ENCODE measurements at regions not wholly inside any gene's neighbourhood (a gene's known extent, or its start where the extent isn't known, plus 50 kb on each side); places are given as distances from the start of the nearest gene placed in this dataset.

GRCh38 chr9:107119735-107120134, 163.3 kb upstream of the RAD23B start:
- Histone ChIP-seq H3K4me1 (peaks cover 10 to 13% of the 10 kb centered on the region in 2 donors), H3K27ac (no peak overlapping the region), H3K27me3 (no peaks in the 10 kb centered on the region), H3K9me3 (no peaks in the 10 kb centered on the region), H3K36me3 (no peaks in the 10 kb centered on the region), H3K4me3 (no peak overlapping the region)
- in situ Hi-C loops (cut with MboI; ENCODE audit: low sequenced_read_pairs in 4 of 4) (no loop called here), intact Hi-C loops (cut with DNase I; ENCODE audit: low total_unique reads) (no loop called here)
- ATAC-seq (no peak), DNase-seq (no peak)
- TF ChIP-seq POLR2A (IDR thresholded peaks at IDR 0.05) (no peak), CTCF (IDR thresholded peaks at IDR 0.05 in 4 of 5, conservative IDR thresholded peaks at IDR 0.05 in 1 of 5) (no peak)

- in situ Hi-C loops (cut with MboI; ENCODE audit: low sequenced_read_pairs in 4 of 4) (no loop called here), intact Hi-C loops (cut with DNase I; ENCODE audit: low total_unique reads) (no loop called here)
- Histone ChIP-seq H3K4me3 (no peak overlapping the region), H3K27ac (no peak overlapping the region), H3K36me3 (no peaks in the 10 kb centered on the region), H3K27me3 (no peaks in the 10 kb centered on the region), H3K9me3 (no peaks in the 10 kb centered on the region), H3K4me1 (peaks cover 10 to 13% of the 10 kb centered on the region in 2 donors)
- no peak for TF ChIP-seq POLR2A (IDR thresholded peaks at IDR 0.05)
- no peak for TF ChIP-seq CTCF (IDR thresholded peaks at IDR 0.05 in 4 of 5, conservative IDR thresholded peaks at IDR 0.05 in 1 of 5)
- ATAC-seq: peak; percentile 45 to 79
- no peak for DNase-seq
Measured at GRCh38 chr9:107123389-107123788, 159.7 kb upstream of the RAD23B start.

- H3K36me3 ChIP-seq: no peaks in the 10 kb centered on the region
- no peaks in the 10 kb centered on the region for H3K27me3 ChIP-seq
- no peak for TF ChIP-seq CTCF (IDR thresholded peaks at IDR 0.05 in 4 of 5, conservative IDR thresholded peaks at IDR 0.05 in 1 of 5)
- TF ChIP-seq POLR2A (IDR thresholded peaks at IDR 0.05): no peak
- no peaks in the 10 kb centered on the region for H3K9me3 ChIP-seq
- no peak overlapping the region for H3K4me3 ChIP-seq
- H3K27ac ChIP-seq: no peak overlapping the region
- no peak for DNase-seq
- intact Hi-C loops (cut with DNase I; ENCODE audit: low total_unique reads): no loop called here
- in situ Hi-C loops (cut with MboI; ENCODE audit: low sequenced_read_pairs in 4 of 4): no loop called here
- H3K4me1 ChIP-seq: peaks cover 10 to 12% of the 10 kb centered on the region in 2 donors
- ATAC-seq: no peak
Measured at GRCh38 chr9:107127608-107128007, 155.5 kb upstream of the RAD23B start.

- peak; percentile 63 to 89 for ATAC-seq
- Histone ChIP-seq H3K27ac (peak overlapping the region; percentile 3 to 53 (median 36)), H3K4me3 (no peak overlapping the region), H3K4me1 (no peaks in the 10 kb centered on the region), H3K27me3 (no peaks in the 10 kb centered on the region), H3K36me3 (no peaks in the 10 kb centered on the region), H3K9me3 (no peaks in the 10 kb centered on the region)
- DNase-seq: peak; percentile 15 to 69
- in situ Hi-C loops (cut with MboI; ENCODE audit: low sequenced_read_pairs in 4 of 4) (no loop called here), intact Hi-C loops (cut with DNase I; ENCODE audit: low total_unique reads) (loop anchor here (10.0 kb wide), 1 partner anchor 1634 kb away; no protein-coding TSS in a partner anchor)
- TF ChIP-seq CTCF (IDR thresholded peaks at IDR 0.05 in 4 of 5, conservative IDR thresholded peaks at IDR 0.05 in 1 of 5): no peak
- TF ChIP-seq POLR2A (IDR thresholded peaks at IDR 0.05): no peak
Measured at GRCh38 chr9:107131108-107131799, 151.8 kb upstream of the RAD23B start.
